ENCODE measurements at regions not wholly inside any gene's neighbourhood (a gene's known extent, or its start where the extent isn't known, plus 50 kb on each side); places are given as distances from the start of the nearest gene placed in this dataset.

GRCh38 chr18:78926243-78926615 is 53.4 kb upstream of the SALL3 start:
- TF ChIP-seq CTCF (IDR thresholded peaks at IDR 0.05; ENCODE audit: unreplicated experiment), result no peak
- Mint-ChIP-seq H3K36me3 (ENCODE audit: insufficient read depth, unreplicated experiment) (no peaks in the 10 kb centered on the region), H3K4me3 (ENCODE audit: unreplicated experiment) (no peak overlapping the region), H3K27me3 (ENCODE audit: insufficient read depth, unreplicated experiment) (no peaks in the 10 kb centered on the region), H3K4me1 (ENCODE audit: insufficient read depth, unreplicated experiment) (no peaks in the 10 kb centered on the region), H3K9me3 (ENCODE audit: unreplicated experiment) (peaks cover 10% of the 10 kb centered on the region), H3K27ac (ENCODE audit: low read depth, unreplicated experiment) (no peak overlapping the region)
- no TSS peak for BruUV-seq (replicated peaks)
- no peak for DNase-seq (ENCODE audit: unreplicated experiment)
- intact Hi-C loops (cut with micrococcal nuclease), result no loop called here
- ChIA-PET CTCF (interaction anchor here (0.5 kb wide), 1 partner anchor 23 kb away, joined by 3 read pairs; no protein-coding TSS in a partner anchor), POLR2A (no interaction called here)

GRCh38 chr18:78927156-78927555 is 52.5 kb upstream of the SALL3 start:
- Mint-ChIP-seq H3K9me3 (ENCODE audit: unreplicated experiment) (peaks cover 10% of the 10 kb centered on the region), H3K27ac (ENCODE audit: low read depth, unreplicated experiment) (no peak overlapping the region), H3K36me3 (ENCODE audit: insufficient read depth, unreplicated experiment) (no peaks in the 10 kb centered on the region), H3K4me3 (ENCODE audit: unreplicated experiment) (no peak overlapping the region), H3K4me1 (ENCODE audit: insufficient read depth, unreplicated experiment) (no peaks in the 10 kb centered on the region), H3K27me3 (ENCODE audit: insufficient read depth, unreplicated experiment) (no peaks in the 10 kb centered on the region)
- ChIA-PET CTCF (interaction anchor here (0.6 kb wide), 2 partner anchors 15 to 93 kb away, joined by 3 read pairs; no protein-coding TSS in a partner anchor), POLR2A (no interaction called here)
- no TSS peak for BruUV-seq (replicated peaks)
- intact Hi-C loops (cut with micrococcal nuclease), result no loop called here
- no peak for DNase-seq (ENCODE audit: unreplicated experiment)
- TF ChIP-seq CTCF (IDR thresholded peaks at IDR 0.05; ENCODE audit: unreplicated experiment), result no peak

GRCh38 chr18:78927616-78928015 is 52.0 kb upstream of the SALL3 start:
- no peak overlapping the region for H3K4me3 Mint-ChIP-seq (ENCODE audit: unreplicated experiment)
- H3K36me3 Mint-ChIP-seq (ENCODE audit: insufficient read depth, unreplicated experiment), result no peaks in the 10 kb centered on the region
- CTCF ChIA-PET, result interaction anchor here (0.6 kb wide), 1 partner anchor 15 kb away, joined by 3 read pairs; no protein-coding TSS in a partner anchor
- BruUV-seq (replicated peaks), result no TSS peak
- intact Hi-C loops (cut with micrococcal nuclease), result no loop called here
- DNase-seq (ENCODE audit: unreplicated experiment), result no peak
- H3K9me3 Mint-ChIP-seq (ENCODE audit: unreplicated experiment), result peaks cover 10% of the 10 kb centered on the region
- no peaks in the 10 kb centered on the region for H3K4me1 Mint-ChIP-seq (ENCODE audit: insufficient read depth, unreplicated experiment)
- H3K27me3 Mint-ChIP-seq (ENCODE audit: insufficient read depth, unreplicated experiment), result no peaks in the 10 kb centered on the region
- H3K27ac Mint-ChIP-seq (ENCODE audit: low read depth, unreplicated experiment), result no peak overlapping the region
- no peak for TF ChIP-seq CTCF (IDR thresholded peaks at IDR 0.05; ENCODE audit: unreplicated experiment)
- POLR2A ChIA-PET, result no interaction called here

- Mint-ChIP-seq H3K4me3 (ENCODE audit: unreplicated experiment) (no peak overlapping the region), H3K9me3 (ENCODE audit: unreplicated experiment) (peaks cover 10% of the 10 kb centered on the region), H3K27me3 (ENCODE audit: insufficient read depth, unreplicated experiment) (no peaks in the 10 kb centered on the region), H3K4me1 (ENCODE audit: insufficient read depth, unreplicated experiment) (no peaks in the 10 kb centered on the region), H3K36me3 (ENCODE audit: insufficient read depth, unreplicated experiment) (no peaks in the 10 kb centered on the region), H3K27ac (ENCODE audit: low read depth, unreplicated experiment) (no peak overlapping the region)
- DNase-seq (ENCODE audit: unreplicated experiment), result no peak
- BruUV-seq (replicated peaks), result no TSS peak
- ChIA-PET POLR2A (no interaction called here), CTCF (no interaction called here)
- intact Hi-C loops (cut with micrococcal nuclease), result no loop called here
- no peak for TF ChIP-seq CTCF (IDR thresholded peaks at IDR 0.05; ENCODE audit: unreplicated experiment)
Observed at GRCh38 chr18:78928076-78928475, 51.5 kb upstream of the SALL3 start.

Measured in MCF 10A (cell line).